ENCODE measurements at regions not wholly inside any gene's neighbourhood (a gene's known extent, or its start where the extent isn't known, plus 50 kb on each side); places are given as distances from the start of the nearest gene placed in this dataset.

DNA sequence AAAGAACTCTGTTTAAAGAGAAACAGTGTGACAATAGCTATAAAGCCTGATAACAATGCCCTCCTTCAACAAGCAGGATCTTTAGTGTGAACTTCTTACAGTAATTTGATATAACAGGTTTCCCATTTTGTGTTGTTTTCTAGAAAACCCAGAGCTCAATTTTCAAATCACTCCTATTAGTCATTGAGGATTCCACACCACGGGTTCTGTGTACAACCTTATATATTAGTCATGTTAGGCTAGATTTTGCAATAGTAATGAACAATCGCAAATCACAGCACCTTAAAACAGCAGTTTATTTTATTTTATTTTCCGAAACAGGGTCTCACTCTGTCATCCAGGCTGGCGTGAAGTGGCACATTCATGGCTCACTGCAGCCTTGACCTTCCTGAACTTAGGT is 1020.9 kb upstream of the INTU start:
- TF ChIP-seq GABPA (IDR thresholded peaks at IDR 0.05; ENCODE audit: low read depth) = no peak
- TF ChIP-seq, protein P1, sequence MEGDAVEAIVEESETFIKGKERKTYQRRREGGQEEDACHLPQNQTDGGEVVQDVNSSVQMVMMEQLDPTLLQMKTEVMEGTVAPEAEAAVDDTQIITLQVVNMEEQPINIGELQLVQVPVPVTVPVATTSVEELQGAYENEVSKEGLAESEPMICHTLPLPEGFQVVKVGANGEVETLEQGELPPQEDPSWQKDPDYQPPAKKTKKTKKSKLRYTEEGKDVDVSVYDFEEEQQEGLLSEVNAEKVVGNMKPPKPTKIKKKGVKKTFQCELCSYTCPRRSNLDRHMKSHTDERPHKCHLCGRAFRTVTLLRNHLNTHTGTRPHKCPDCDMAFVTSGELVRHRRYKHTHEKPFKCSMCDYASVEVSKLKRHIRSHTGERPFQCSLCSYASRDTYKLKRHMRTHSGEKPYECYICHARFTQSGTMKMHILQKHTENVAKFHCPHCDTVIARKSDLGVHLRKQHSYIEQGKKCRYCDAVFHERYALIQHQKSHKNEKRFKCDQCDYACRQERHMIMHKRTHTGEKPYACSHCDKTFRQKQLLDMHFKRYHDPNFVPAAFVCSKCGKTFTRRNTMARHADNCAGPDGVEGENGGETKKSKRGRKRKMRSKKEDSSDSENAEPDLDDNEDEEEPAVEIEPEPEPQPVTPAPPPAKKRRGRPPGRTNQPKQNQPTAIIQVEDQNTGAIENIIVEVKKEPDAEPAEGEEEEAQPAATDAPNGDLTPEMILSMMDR (IDR thresholded peaks at IDR 0.05; ENCODE audit: insufficient read depth, low read length) = no peak
- no peak for TF ChIP-seq REST (IDR thresholded peaks at IDR 0.05; ENCODE audit: insufficient replicate concordance, low read depth)

All from HL-60 (cell line).